Panc1 (cell line): ENCODE measurements at regions not wholly inside any gene's neighbourhood (a gene's known extent, or its start where the extent isn't known, plus 50 kb on each side); places are given as distances from the start of the nearest gene placed in this dataset.

ENCODE experiments used
- POLR2AphosphoS5 ChIP-seq: IDR thresholded peaks from 2 replicates; pipeline ENCODE4 v1.6.1; 2012; ENCODE audit warnings: mild to moderate bottlenecking, low read depth, low read length, moderate library complexity
- TCF7L2 ChIP-seq: IDR thresholded peaks from 2 replicates; pipeline ENCODE4 v1.6.1; 2011; ENCODE audit warnings: mild to moderate bottlenecking, low read depth, low read length, inconsistent platforms
- TF ChIP-seq, protein P1 (sequence below): fragments of 450-650 bp; IDR thresholded peaks from 2 replicates; pipeline ENCODE4 v1.5.1; 2017; ENCODE audit warnings: mild to moderate bottlenecking

GRCh38 chr3:118781232-118781631, 253.4 kb downstream of the IGSF11 start:
- TF ChIP-seq, protein P1, sequence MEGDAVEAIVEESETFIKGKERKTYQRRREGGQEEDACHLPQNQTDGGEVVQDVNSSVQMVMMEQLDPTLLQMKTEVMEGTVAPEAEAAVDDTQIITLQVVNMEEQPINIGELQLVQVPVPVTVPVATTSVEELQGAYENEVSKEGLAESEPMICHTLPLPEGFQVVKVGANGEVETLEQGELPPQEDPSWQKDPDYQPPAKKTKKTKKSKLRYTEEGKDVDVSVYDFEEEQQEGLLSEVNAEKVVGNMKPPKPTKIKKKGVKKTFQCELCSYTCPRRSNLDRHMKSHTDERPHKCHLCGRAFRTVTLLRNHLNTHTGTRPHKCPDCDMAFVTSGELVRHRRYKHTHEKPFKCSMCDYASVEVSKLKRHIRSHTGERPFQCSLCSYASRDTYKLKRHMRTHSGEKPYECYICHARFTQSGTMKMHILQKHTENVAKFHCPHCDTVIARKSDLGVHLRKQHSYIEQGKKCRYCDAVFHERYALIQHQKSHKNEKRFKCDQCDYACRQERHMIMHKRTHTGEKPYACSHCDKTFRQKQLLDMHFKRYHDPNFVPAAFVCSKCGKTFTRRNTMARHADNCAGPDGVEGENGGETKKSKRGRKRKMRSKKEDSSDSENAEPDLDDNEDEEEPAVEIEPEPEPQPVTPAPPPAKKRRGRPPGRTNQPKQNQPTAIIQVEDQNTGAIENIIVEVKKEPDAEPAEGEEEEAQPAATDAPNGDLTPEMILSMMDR = no peak
- TF ChIP-seq TCF7L2 (no peak), POLR2AphosphoS5 (no peak)
